ENCODE measurements at regions not wholly inside any gene's neighbourhood (a gene's known extent, or its start where the extent isn't known, plus 50 kb on each side); places are given as distances from the start of the nearest gene placed in this dataset.

DNA sequence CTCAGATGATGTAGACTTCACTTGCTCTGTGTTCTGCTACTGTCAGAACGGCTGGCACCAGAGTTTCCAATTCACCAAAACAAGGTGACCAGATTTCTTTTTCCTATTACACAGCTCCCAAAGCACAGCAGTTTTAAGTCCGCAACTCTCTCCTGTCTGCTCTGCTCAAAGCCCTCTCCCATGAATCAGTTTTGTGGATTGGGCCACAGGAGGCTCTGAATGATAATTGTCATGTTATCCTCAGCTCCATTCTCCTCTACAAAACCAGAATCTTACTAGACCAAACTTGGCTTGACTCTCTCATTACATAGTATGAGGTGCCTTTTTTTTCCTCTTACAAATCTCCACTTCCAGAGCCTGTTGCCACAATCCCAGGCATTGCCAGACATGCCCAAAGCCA lies 223.5 kb downstream of the SNX13 start:
- no peak for TF ChIP-seq GATA2 (IDR thresholded peaks at IDR 0.05; ENCODE audit: low read depth, low read length)
- TF ChIP-seq GATA3 (IDR thresholded peaks at IDR 0.05; ENCODE audit: low read depth, low read length), result no peak

DNA sequence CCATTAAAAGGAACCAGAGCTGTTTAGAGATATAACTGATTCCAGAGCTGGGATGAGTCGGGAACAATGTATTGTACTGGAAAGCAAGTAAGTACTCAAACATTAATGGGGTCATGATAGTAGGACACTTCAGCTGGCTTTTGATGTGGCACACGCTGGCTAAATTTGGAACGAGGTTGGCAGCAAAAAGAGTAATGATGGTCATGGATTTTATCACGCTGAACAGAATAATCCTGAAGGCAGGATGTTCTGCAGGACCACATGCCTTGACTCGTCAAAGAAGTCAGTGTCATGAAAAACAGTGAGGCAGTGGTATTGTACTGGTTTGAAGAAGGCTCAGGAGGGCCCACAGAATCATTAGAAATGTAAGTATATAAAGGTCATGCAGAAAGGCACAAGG lies 220.3 kb downstream of the SNX13 start:
- TF ChIP-seq GATA3 (IDR thresholded peaks at IDR 0.05; ENCODE audit: low read depth, low read length), result no peak
- no peak for TF ChIP-seq GATA2 (IDR thresholded peaks at IDR 0.05; ENCODE audit: low read depth, low read length)

DNA sequence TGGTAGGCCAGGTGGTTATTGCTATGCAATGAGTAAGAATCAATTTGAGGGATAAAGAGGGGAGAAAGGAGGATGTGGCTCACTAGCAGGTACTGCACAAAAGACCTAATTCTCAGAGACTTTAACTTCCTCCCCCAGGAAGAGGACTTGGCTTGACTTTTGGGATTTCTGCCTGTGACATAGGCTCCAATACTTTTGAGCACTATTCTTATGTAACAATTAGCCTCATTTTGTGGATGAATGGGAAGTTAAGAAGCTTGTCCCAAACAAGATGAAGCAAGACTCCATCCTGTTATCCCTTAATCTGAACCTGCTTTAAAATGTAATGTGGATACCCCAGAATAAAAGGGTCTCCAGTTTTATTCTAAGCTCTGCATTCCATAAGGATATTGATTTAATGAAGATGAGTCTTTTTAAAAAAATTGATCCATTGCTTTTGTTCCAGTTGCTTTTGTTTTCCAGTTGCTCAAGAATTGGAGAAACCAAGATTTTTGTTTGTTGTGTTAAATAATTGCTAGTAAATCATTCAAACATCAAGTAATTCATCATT lies 218.5 kb downstream of the SNX13 start:
- TF ChIP-seq GATA3 (IDR thresholded peaks at IDR 0.05; ENCODE audit: low read depth, low read length) (no peak), GATA2 (IDR thresholded peaks at IDR 0.05; ENCODE audit: low read depth, low read length) (no peak)

DNA sequence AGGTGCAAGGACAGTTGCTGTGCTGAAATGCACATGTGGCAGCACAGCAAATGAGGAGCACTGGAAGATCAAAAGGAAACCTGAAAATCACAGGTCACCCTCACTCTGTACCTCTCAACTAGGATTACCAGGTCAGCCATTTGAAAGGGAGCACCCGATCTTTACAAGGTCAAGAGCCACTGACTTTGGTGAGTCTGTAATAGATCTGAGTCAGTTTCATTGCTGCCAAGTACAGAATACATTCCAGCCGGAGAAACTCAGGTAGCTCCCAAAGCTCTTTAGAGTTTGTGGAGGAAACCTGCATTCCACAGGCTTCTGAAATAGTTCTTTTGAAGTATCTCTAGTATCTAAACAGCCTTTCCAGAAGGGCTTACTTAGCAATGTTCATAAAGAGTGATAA lies 217.5 kb downstream of the SNX13 start:
- no peak for TF ChIP-seq GATA3 (IDR thresholded peaks at IDR 0.05; ENCODE audit: low read depth, low read length)
- TF ChIP-seq GATA2 (IDR thresholded peaks at IDR 0.05; ENCODE audit: low read depth, low read length), result no peak

DNA sequence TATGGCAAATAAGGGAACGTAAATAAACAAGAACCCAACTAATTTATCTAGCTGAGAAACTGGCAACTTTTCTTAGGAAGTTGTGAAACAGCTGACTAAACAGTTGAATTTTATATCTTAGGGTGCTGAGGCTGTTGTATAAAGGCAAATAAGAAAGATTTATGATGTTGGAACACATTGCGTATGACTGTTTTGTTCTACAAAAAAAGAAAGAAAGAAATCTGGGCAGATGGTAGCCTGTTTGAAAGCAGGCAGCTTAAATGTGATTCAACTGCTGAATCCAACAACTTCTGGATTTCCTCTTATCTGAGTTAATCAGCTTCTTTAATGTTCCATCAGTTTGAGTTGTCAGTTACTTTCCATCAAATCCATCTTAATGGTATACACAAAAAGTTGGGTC lies 214.5 kb downstream of the SNX13 start:
- TF ChIP-seq GATA2 (IDR thresholded peaks at IDR 0.05; ENCODE audit: low read depth, low read length), result no peak
- no peak for TF ChIP-seq GATA3 (IDR thresholded peaks at IDR 0.05; ENCODE audit: low read depth, low read length)

DNA sequence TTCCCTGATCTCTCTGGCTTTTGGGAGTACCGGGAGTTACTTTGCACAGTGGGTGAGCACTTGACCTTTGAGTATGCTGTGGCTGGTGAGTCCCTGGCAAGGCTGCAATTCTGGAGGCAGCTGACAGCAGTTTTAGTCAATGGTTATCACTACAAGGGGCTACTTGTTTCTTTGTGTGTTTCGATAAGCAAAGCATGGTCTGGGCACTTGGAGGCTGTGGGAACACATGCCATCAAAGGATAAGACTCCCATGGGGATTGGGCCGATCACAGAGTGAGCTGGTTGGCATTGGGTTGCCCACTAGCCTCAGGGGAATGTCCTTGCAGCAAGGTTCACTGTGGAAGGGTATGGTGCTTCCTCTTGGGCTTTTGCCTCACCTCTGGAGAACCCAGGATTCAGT lies 208.2 kb downstream of the SNX13 start:
- no peak for TF ChIP-seq GATA3 (IDR thresholded peaks at IDR 0.05; ENCODE audit: low read depth, low read length)
- no peak for TF ChIP-seq GATA2 (IDR thresholded peaks at IDR 0.05; ENCODE audit: low read depth, low read length)
